DMS153 (cell line): ENCODE measurements at regions not wholly inside any gene's neighbourhood (a gene's known extent, or its start where the extent isn't known, plus 50 kb on each side); places are given as distances from the start of the nearest gene placed in this dataset.
A peak's percentile ranks its signal among the peaks of the same experiment; 100 is the strongest.
"Not testable (repeated sequence)": the region's sequence is repeated elsewhere in the genome, so short reads cannot be mapped to it uniquely, and the experiment has no call there.

ENCODE experiments used
- DNase-seq: peaks from one replicate; lab custom pipeline; 2025; lab: John Stamatoyannopoulos, UW

DNA sequence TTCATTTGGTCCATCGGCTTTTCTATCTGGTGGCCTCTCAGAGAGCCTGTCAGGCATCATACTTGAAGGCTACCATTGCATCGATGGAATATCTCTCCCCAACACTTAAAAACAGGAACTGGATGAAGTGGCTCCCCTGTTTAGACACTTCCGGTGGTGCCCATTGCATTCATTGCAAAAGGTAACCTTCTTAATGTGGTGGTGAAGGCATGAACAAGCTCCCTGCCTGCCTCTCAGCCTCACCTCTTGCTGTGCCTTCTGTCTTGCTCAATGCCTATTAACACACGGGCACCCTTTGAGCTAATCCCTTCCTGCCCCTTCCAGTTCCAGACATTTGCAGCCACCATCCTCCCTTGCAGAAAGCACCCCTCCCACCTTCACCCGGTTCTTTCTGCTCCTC is 233.1 kb upstream of the MSX2 start:
- no peak for DNase-seq

GRCh38 chr5:174491761-174492350 is 232.5 kb upstream of the MSX2 start:
- DNase-seq: no peak

DNA sequence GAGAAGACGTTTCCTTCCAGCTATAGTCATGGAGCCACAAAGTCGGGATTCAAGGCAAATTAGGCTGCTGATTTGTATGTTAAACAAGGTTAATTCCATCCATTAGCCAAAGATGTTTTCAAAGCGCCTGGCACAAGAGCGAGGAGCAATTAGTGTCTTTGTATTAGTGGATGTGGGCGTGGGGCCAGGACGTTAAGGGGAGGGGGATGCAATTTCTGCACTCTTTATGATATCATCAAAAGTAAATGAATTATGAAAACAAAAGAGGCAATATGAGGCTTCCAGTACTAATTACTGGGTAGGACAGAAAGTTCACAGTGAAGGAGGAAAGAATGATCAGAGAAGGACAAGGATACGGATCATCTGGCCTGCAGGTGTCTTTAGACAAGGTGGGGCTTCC is 230.9 kb upstream of the MSX2 start:
- no peak for DNase-seq

GRCh38 chr5:174497939-174498338 is 226.4 kb upstream of the MSX2 start:
- not testable (repeated sequence) for DNase-seq

DNA sequence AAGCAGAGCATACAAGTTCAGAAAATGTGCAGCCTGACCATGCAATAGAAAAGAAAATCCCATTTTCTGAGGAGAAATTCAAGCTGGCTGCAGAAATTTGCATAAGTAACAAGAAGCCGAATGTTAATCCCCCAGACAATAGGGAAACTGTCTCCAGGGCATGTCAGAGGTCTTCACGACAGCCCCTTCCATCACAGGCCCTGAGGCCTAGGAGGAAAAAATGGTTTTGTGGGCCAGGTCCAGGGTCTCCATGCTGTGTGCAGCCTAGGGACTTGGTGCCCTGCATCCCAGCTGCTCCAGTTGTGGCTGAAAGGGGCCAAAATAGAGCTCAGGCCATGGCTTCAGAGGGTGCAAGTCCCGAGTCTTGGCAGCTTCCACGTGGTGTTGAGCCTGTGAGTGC is 225.8 kb upstream of the MSX2 start:
- not testable (repeated sequence) for DNase-seq

- DNase-seq: no peak
Measured at GRCh38 chr5:174500636-174501035, 223.7 kb upstream of the MSX2 start.

GRCh38 chr5:174501461-174502069 is 222.8 kb upstream of the MSX2 start:
- no peak for DNase-seq

GRCh38 chr5:174503086-174503460 is 221.3 kb upstream of the MSX2 start:
- no peak for DNase-seq

DNA sequence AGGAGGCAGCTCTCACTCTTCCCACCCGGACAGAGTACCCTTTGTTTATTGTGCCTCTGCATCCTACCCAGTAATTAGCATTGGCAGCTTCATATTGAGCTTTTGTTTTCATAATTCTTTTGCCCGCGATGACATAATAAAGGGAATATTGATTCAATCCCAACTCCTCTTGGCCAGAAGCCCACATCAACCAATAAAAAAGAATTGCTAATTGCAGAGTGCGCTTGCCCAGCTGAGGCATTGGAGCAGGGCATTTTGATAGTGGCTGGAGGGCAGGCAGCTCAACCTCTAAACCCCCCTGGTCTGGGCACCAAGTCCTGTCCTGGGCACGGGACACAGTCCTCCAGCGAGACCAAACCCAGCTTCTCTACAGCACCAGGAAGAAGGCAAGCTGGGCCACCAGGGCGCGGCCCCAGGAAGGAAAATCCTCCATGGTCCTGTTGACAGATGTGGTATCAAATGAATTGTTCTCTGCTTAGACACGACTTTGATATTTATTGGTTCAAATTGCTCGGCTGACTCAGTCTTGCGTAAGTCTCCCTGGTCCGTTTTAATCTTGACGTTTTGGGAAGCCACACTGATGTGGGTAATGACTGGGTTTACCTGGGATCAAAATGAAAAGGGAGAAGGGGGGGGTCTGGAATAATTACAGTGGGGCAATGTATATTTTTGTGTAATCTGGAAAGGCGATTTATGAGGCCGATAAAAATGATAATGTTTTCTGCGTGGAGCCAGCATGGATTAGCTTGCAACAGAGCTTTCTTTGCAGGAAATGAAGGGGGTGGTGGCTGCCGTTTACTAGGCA is 220.7 kb upstream of the MSX2 start:
- peak; percentile 49 for DNase-seq

DNA sequence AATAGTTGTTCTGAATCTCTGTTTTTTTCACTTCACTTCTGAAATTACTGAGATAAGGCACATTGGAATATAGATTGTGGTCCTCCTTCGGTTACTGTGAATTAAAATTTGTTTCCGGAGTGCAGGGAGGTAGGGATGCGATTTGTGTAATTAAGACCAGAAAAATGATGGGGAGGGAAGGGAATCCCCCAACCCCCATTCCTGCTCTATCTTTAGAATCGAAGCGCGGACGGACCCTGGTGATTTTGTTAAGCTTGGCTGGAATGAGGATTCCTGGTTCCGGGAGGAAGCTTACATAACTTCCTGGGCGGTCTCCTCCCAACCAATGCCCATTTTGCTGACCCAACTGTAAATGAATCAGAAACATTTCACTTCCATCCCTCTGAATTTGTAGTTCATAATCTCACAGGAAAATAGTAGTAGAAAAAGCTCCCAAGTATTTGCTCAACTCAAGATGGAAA is 220.1 kb upstream of the MSX2 start:
- DNase-seq: no peak

GRCh38 chr5:174505621-174506020 is 218.8 kb upstream of the MSX2 start:
- no peak for DNase-seq

DNA sequence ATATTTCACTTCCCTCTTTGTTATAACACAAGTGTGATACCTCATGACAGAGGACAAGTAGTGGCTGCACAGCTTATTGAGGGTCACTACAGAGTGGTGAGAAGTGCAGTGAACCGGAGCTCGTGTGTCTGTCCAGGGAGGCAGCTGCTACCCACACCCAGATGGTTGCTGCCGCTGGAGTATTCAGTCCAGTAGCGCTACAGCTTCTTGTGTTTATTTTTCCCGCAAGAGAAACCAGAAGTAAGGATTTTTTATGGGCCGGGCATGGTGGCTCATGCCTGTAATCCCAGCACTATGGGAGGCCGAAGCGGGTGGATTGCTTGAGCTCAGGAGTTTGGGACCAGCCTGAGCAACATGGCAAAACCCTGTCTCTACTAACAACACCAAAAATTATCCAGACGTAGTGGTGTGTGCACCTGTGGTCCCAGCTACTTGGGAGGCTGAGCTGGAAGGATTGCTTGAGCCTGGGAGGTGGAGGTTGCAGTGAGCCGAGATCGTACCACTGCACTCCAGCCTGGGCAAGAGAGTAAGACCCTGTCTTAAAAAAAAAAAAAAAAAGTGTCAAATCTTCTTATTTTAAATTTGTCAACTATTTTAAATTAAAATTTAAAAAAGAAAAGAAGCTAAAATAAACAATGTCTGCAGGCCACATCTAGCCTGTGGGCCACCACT is 213.5 kb upstream of the MSX2 start:
- not testable (repeated sequence) for DNase-seq

DNA sequence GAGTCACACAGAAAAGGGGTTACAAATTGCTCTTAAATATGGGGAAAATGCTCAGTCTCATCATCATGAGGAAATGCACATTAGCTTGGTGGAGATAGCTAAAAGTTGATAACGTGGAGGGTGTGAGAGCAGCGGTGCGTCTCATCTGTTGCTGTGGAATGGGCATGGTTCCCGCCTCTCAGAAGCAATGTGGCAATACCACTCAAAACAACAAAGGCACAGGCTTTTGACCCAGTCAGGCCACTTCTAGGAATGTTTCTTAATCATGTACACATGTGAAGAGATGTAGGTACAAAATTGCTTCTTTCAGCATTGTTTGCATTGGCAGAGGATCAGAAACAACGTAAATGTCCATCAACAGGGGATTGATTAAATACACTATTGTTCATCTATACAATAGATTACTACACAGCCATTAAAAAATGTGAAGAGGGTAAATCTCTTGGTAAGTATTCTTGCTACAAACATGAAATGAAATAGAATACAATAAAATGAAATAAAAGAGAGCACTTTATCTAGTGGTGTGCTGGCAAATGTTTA is 212.6 kb upstream of the MSX2 start:
- peak; percentile 34 for DNase-seq

GRCh38 chr5:174514325-174514724 is 210.1 kb upstream of the MSX2 start:
- DNase-seq: no peak

GRCh38 chr5:174514983-174515394 is 209.4 kb upstream of the MSX2 start:
- DNase-seq: peak; percentile 16

DNA sequence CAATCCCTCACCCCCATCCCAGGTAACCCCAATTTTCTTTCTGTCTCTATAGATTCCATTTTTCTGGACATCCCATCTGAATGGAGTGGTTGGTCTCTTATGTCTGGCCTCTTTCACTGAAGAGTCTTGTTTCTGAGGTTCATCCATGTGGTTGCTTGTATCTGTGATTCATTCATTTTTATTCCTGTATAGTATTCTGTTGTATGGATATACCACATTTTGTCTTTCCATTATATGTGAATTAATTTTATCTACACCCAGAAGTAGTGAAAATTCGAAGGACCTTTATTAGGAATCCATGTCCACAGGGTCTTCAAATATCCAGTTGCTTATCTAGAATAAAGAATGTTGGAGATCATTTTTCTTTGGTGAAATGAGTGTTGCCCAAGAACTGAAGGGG is 207.6 kb upstream of the MSX2 start:
- no peak for DNase-seq

DNA sequence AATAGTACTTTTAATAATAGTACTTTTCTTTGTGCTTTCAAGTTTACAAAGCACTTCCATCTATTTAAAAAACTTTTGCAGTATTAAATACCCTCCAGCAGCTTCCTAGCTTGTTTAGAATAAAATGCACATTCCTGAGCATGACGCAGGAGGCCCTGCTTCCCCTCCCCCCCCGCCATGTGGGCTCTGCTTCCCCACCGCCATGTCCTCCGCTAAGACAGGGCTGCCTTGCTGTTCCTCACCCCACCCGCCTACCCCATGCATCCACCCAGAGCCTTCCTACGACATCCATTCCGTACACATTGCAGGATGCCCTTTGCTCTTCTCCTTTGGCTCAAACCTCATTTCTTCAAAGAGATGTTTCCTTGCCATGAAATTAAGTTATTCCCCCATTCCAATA is 205.9 kb upstream of the MSX2 start:
- DNase-seq: no peak

DNA sequence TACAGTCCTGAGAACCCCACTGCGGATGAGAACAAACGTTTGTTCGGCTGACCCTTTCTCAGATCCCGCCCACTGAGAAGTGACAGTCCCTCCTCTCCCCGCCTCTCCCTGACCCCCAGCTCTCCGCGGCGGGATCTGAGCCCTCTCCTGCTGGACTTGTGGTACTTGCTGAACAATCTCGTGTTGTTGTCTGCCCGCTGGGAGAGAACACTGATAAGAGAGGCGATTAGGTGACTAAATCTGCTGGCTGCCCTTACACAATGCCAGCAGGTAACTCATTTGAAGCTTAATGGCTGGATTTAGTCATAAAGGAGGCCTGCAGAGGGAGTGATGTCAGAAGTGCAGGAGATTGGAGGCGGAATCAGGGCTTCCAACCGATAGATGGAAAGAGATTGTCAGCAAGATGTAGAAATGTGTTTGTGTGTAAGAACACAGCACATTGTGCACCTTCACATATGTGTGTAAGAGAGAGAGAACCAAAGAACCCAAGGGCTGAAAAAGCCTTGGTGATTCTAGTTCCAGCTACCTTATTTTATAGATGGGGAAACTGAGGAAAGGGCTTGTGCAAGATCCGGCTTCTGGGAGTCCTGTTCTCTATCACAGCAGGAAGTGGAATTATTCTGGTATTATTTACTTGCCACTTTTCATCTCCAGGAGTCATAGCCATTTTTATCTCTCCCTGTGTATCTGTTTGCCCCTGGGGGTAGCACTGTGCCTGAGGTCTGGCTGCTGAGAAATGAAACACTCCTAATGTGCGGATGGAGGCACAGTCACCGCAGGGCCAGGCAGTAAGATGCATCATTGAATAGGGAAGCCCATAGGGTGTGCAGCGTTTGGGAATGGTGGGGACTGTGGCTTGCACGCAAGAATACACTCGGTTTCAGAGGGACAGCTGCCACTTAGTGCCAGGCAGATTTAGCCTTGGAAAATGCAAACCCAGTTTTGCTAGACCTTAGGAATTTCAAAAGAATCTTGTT is 203.7 kb upstream of the MSX2 start:
- no peak for DNase-seq

DNA sequence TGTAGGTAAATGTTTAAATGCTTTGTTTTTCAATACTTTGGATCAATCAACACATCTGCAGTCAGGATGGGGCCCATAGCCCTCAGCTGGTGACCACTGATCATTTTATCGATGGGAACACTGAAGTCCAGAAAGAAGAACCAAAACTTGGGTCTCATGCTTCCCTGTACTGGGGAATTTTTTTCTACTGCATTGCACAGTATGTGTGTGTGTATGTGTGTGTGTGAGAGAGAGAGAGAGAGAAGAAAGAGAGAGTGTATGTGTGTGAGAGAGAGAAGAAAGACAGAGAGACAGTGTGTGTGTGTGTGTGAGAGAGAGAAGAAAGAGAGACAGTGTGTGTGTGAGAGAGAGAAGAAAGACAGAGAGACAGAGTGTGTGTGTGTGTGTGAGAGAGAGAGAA is 202.9 kb upstream of the MSX2 start:
- DNase-seq: no peak

- DNase-seq: no peak
Measured at GRCh38 chr5:174522480-174523260, 201.7 kb upstream of the MSX2 start.
